ENCODE measurements at regions not wholly inside any gene's neighbourhood (a gene's known extent, or its start where the extent isn't known, plus 50 kb on each side); places are given as distances from the start of the nearest gene placed in this dataset.

DNA sequence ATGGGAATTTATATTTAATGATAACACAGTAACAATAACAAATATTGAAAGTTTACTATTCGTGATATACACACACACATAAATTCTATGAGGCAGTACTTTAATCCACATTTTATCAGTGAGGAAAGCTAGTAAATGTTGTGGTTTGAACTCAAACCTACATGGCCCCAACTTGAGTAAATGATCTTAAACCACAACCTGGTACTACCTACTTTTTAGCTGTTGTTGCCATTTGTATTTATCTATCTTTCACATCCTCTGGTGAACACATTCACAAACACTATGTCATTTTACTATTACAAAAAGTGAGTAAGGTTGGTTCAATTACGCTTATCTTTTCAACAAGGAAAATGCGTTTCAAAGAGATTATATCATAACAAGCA lies 186.1 kb downstream of the SMC2 start:
- TF ChIP-seq POLR2A (IDR thresholded peaks at IDR 0.05), result no peak
- TF ChIP-seq, protein P1, sequence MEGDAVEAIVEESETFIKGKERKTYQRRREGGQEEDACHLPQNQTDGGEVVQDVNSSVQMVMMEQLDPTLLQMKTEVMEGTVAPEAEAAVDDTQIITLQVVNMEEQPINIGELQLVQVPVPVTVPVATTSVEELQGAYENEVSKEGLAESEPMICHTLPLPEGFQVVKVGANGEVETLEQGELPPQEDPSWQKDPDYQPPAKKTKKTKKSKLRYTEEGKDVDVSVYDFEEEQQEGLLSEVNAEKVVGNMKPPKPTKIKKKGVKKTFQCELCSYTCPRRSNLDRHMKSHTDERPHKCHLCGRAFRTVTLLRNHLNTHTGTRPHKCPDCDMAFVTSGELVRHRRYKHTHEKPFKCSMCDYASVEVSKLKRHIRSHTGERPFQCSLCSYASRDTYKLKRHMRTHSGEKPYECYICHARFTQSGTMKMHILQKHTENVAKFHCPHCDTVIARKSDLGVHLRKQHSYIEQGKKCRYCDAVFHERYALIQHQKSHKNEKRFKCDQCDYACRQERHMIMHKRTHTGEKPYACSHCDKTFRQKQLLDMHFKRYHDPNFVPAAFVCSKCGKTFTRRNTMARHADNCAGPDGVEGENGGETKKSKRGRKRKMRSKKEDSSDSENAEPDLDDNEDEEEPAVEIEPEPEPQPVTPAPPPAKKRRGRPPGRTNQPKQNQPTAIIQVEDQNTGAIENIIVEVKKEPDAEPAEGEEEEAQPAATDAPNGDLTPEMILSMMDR (IDR thresholded peaks at IDR 0.05), result no peak

Data from esophagus squamous epithelium (tissue), 4 donors.